ENCODE measurements at regions not wholly inside any gene's neighbourhood (a gene's known extent, or its start where the extent isn't known, plus 50 kb on each side); places are given as distances from the start of the nearest gene placed in this dataset.

- TF ChIP-seq, protein P1, sequence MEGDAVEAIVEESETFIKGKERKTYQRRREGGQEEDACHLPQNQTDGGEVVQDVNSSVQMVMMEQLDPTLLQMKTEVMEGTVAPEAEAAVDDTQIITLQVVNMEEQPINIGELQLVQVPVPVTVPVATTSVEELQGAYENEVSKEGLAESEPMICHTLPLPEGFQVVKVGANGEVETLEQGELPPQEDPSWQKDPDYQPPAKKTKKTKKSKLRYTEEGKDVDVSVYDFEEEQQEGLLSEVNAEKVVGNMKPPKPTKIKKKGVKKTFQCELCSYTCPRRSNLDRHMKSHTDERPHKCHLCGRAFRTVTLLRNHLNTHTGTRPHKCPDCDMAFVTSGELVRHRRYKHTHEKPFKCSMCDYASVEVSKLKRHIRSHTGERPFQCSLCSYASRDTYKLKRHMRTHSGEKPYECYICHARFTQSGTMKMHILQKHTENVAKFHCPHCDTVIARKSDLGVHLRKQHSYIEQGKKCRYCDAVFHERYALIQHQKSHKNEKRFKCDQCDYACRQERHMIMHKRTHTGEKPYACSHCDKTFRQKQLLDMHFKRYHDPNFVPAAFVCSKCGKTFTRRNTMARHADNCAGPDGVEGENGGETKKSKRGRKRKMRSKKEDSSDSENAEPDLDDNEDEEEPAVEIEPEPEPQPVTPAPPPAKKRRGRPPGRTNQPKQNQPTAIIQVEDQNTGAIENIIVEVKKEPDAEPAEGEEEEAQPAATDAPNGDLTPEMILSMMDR (conservative IDR thresholded peaks at IDR 0.05; ENCODE audit: low read depth, low read length), result no peak
- TF ChIP-seq EZH2 (IDR thresholded peaks at IDR 0.05; ENCODE audit: borderline replicate concordance, low read depth, low read length, poor library complexity, severe bottlenecking), result no peak
Measured at GRCh38 chr3:177929310-177929709, 606.9 kb upstream of the KCNMB2 start.

Measured in A673 (cell line).